ENCODE measurements at regions not wholly inside any gene's neighbourhood (a gene's known extent, or its start where the extent isn't known, plus 50 kb on each side); places are given as distances from the start of the nearest gene placed in this dataset.

- DNase-seq (ENCODE audit: extremely low spot score) = no peak
- CTCF ChIA-PET = no interaction called here
- POLR2A ChIA-PET = no interaction called here
Observed at GRCh38 chr21:18164483-18164882, 80.2 kb upstream of the CHODL start.

GRCh38 chr21:18163956-18164355, 80.7 kb upstream of the CHODL start:
- DNase-seq (ENCODE audit: extremely low spot score) = no peak
- TF ChIP-seq NFRKB (IDR thresholded peaks at IDR 0.05) (no peak), ARNT (IDR thresholded peaks at IDR 0.05) (no peak), FOXA1 (IDR thresholded peaks at IDR 0.05) (no peak), TARDBP (IDR thresholded peaks at IDR 0.05) (no peak), CTBP1 (IDR thresholded peaks at IDR 0.05; ENCODE audit: borderline replicate concordance) (no peak), BHLHE40 (IDR thresholded peaks at IDR 0.05; ENCODE audit: borderline replicate concordance) (no peak), HDGF (IDR thresholded peaks at IDR 0.05; ENCODE audit: borderline replicate concordance) (no peak), SP1 (IDR thresholded peaks at IDR 0.05) (no peak), SUZ12 (IDR thresholded peaks at IDR 0.05) (no peak)
- ChIA-PET POLR2A (no interaction called here), CTCF (no interaction called here)

More at GRCh38 chr21:18164483-18164882, 80.2 kb upstream of the CHODL start:
- TF ChIP-seq TARDBP (IDR thresholded peaks at IDR 0.05) = no peak
- TF ChIP-seq FOXK2 (IDR thresholded peaks at IDR 0.05) = no peak
- TF ChIP-seq ZNF384 (IDR thresholded peaks at IDR 0.05) = no peak
- no peak for TF ChIP-seq ARNT (IDR thresholded peaks at IDR 0.05)
- no peak for TF ChIP-seq PKNOX1 (IDR thresholded peaks at IDR 0.05)
- TF ChIP-seq CTBP1 (IDR thresholded peaks at IDR 0.05; ENCODE audit: borderline replicate concordance) = no peak
- no peak for TF ChIP-seq HDGF (IDR thresholded peaks at IDR 0.05; ENCODE audit: borderline replicate concordance)

GRCh38 chr21:18161841-18162240, 82.8 kb upstream of the CHODL start:
- ChIA-PET POLR2A (no interaction called here), CTCF (no interaction called here)
- DNase-seq (ENCODE audit: extremely low spot score) = no peak
- TF ChIP-seq ARNT (IDR thresholded peaks at IDR 0.05) (no peak), FOXK2 (IDR thresholded peaks at IDR 0.05) (no peak)

- no peak for DNase-seq (ENCODE audit: extremely low spot score)
- TF ChIP-seq BHLHE40 (IDR thresholded peaks at IDR 0.05; ENCODE audit: borderline replicate concordance) = no peak
- no peak for TF ChIP-seq HDGF (IDR thresholded peaks at IDR 0.05; ENCODE audit: borderline replicate concordance)
- TF ChIP-seq L3MBTL2 (conservative IDR thresholded peaks at IDR 0.05) = no peak
- TF ChIP-seq FOXK2 (IDR thresholded peaks at IDR 0.05) = no peak
- no peak for TF ChIP-seq FOXA1 (IDR thresholded peaks at IDR 0.05)
- no peak for TF ChIP-seq LEF1 (IDR thresholded peaks at IDR 0.05; ENCODE audit: borderline replicate concordance)
- TF ChIP-seq ZNF384 (IDR thresholded peaks at IDR 0.05) = no peak
- no peak for TF ChIP-seq ARNT (IDR thresholded peaks at IDR 0.05)
- TF ChIP-seq ELF4 (IDR thresholded peaks at IDR 0.05) = no peak
- ChIA-PET CTCF (no interaction called here), POLR2A (no interaction called here)
Observed at GRCh38 chr21:18157406-18157805, 87.2 kb upstream of the CHODL start.

DNA sequence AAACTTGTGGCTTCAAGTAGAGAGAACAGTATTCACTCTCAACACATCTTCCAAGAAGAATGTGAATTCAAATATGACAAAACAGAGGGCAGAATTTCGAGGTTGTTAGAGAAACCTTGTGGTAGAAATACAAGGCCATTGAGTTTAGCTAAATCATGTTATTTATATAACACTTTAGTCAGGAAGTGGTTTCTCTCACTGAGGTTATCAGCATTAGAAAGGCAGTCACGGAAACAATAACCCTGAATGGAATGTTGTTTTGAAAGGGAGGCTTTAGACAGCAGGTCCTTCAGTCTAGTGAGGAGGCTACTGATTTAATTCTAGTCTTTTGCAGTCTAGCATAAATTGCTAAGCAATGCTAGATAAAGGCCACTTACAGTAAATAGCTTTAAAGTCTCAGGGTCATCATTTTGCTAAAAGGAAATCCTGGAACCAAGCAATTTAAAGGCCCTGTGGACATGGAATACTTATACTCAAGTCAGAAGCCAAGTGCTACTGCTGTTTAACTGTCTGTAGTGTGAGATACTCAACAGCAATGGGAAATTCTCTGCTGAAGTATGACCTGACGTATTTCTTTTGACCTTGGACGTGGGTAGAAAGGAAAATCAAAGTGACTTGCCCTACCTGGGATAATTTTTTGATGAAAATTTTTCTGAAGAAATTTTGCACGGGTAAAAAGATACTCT, 89.0 kb upstream of the CHODL start:
- POLR2A ChIA-PET = no interaction called here
- TF ChIP-seq SP1 (IDR thresholded peaks at IDR 0.05) (no peak), L3MBTL2 (conservative IDR thresholded peaks at IDR 0.05) (no peak), TARDBP (IDR thresholded peaks at IDR 0.05) (no peak), CTBP1 (IDR thresholded peaks at IDR 0.05; ENCODE audit: borderline replicate concordance) (no peak), FOXK2 (IDR thresholded peaks at IDR 0.05) (no peak), BHLHE40 (IDR thresholded peaks at IDR 0.05; ENCODE audit: borderline replicate concordance) (no peak), PKNOX1 (IDR thresholded peaks at IDR 0.05) (no peak), HDGF (IDR thresholded peaks at IDR 0.05; ENCODE audit: borderline replicate concordance) (no peak), ZNF384 (IDR thresholded peaks at IDR 0.05) (no peak), FOXM1 (IDR thresholded peaks at IDR 0.05; ENCODE audit: borderline replicate concordance) (no peak), NFRKB (IDR thresholded peaks at IDR 0.05) (no peak), FOXA1 (IDR thresholded peaks at IDR 0.05) (no peak), ARNT (IDR thresholded peaks at IDR 0.05) (no peak), SUZ12 (IDR thresholded peaks at IDR 0.05) (no peak)
- CTCF ChIA-PET = no interaction called here
- DNase-seq (ENCODE audit: extremely low spot score) = no peak

GRCh38 chr21:18153063-18153462, 91.6 kb upstream of the CHODL start:
- POLR2A ChIA-PET = no interaction called here
- CTCF ChIA-PET = no interaction called here

DNA sequence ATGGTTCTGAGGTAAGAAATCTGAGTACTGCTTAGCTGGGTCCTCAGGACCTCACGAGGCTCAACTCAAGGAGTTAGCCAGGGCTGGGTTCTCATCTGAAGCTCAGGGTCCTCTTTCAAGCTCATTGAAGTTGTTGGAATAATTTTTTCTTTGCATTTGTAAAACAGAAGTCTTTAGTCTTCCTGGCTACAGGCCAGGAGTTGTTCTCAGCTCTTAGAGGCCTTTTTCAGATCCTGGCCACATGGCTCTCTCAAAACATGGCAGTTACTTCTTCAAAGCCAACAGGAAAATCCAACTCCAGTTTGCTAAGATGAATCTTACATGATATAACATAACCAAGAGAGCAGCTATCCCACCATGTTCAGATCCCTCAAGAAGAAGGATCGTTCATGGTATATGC, 92.3 kb upstream of the CHODL start:
- ChIA-PET CTCF (no interaction called here), POLR2A (no interaction called here)
- DNase-seq (ENCODE audit: extremely low spot score) = no peak
- TF ChIP-seq HDGF (IDR thresholded peaks at IDR 0.05; ENCODE audit: borderline replicate concordance) (no peak), FOXM1 (IDR thresholded peaks at IDR 0.05; ENCODE audit: borderline replicate concordance) (no peak), CTBP1 (IDR thresholded peaks at IDR 0.05; ENCODE audit: borderline replicate concordance) (no peak), SUZ12 (IDR thresholded peaks at IDR 0.05) (no peak), FOXA1 (IDR thresholded peaks at IDR 0.05) (no peak), SP1 (IDR thresholded peaks at IDR 0.05) (no peak), PKNOX1 (IDR thresholded peaks at IDR 0.05) (no peak), TARDBP (IDR thresholded peaks at IDR 0.05) (no peak), ARNT (IDR thresholded peaks at IDR 0.05) (no peak), ELF4 (IDR thresholded peaks at IDR 0.05) (no peak)

More at GRCh38 chr21:18153063-18153462, 91.6 kb upstream of the CHODL start:
- TF ChIP-seq FOXA1 (IDR thresholded peaks at IDR 0.05) = no peak
- TF ChIP-seq NFRKB (IDR thresholded peaks at IDR 0.05) = no peak
- TF ChIP-seq ZNF384 (IDR thresholded peaks at IDR 0.05) = no peak
- no peak for DNase-seq (ENCODE audit: extremely low spot score)
